ENCODE measurements at regions not wholly inside any gene's neighbourhood (a gene's known extent, or its start where the extent isn't known, plus 50 kb on each side); places are given as distances from the start of the nearest gene placed in this dataset.

DNA sequence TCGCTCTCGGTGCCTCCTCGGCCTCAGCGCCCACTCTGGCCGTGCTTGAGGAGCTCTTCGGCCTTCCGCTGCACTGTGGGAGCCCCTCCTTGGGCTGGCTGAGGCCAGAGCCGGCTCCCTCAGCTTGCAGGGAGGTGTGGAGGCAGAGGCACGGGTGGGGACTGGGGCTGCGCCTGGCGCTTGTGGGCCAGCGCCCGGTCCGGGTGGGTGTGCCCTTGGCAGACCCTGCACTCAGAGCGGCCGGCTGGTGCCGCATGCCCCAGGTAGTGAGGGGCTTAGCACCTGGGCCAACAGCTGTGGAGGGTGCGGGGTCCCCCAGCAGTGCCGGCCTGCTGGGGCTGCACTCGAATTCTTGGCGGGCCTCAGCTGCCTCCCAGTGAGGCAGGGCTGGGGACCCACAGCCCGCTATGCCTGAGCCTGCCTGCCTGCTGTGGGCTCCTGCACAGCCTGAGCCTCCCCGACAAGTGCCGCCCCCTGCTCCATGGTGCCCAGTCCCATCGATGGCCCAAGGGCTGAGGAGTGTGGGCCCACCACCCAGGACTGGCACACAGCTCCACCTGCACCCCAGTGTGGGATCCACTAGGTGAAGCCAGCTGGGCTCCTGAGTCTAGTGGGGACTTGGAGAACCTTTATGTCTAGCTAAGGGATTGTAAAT is 2085.2 kb upstream of the ACO1 start:
- H3K9me3 ChIP-seq (ENCODE audit: low read depth), result no peaks in the 10 kb centered on the region
- H3K36me3 Mint-ChIP-seq, result no peaks in the 10 kb centered on the region
- H3F3A ChIP-seq (ENCODE audit: low read depth), result no peaks in the 10 kb centered on the region
- H3K4me2 ChIP-seq, result no peak overlapping the region
- DNase-seq (ENCODE audit: low spot score), result no peak
- no peaks in the 10 kb centered on the region for H3K4me1 Mint-ChIP-seq
- peaks cover 2% of the 10 kb centered on the region for H3K9me3 Mint-ChIP-seq
- no peaks in the 10 kb centered on the region for H3K36me3 ChIP-seq
- H3K27me3 ChIP-seq, result no peaks in the 10 kb centered on the region
- H3K9ac ChIP-seq, result no peak overlapping the region
- no peak overlapping the region for H3K27ac Mint-ChIP-seq
- H2AFZ ChIP-seq (replicated peaks), result no peak overlapping the region
- H3K27ac ChIP-seq, result no peak overlapping the region
- TF ChIP-seq EZH2 (IDR thresholded peaks at IDR 0.05), result no peak
- TF ChIP-seq, protein P1, sequence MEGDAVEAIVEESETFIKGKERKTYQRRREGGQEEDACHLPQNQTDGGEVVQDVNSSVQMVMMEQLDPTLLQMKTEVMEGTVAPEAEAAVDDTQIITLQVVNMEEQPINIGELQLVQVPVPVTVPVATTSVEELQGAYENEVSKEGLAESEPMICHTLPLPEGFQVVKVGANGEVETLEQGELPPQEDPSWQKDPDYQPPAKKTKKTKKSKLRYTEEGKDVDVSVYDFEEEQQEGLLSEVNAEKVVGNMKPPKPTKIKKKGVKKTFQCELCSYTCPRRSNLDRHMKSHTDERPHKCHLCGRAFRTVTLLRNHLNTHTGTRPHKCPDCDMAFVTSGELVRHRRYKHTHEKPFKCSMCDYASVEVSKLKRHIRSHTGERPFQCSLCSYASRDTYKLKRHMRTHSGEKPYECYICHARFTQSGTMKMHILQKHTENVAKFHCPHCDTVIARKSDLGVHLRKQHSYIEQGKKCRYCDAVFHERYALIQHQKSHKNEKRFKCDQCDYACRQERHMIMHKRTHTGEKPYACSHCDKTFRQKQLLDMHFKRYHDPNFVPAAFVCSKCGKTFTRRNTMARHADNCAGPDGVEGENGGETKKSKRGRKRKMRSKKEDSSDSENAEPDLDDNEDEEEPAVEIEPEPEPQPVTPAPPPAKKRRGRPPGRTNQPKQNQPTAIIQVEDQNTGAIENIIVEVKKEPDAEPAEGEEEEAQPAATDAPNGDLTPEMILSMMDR (IDR thresholded peaks at IDR 0.05), result no peak
- H3K4me1 ChIP-seq, result no peaks in the 10 kb centered on the region
- no peak overlapping the region for H3K4me3 Mint-ChIP-seq
- no peak overlapping the region for H3K4me3 ChIP-seq
- H3K27me3 Mint-ChIP-seq (ENCODE audit: insufficient read depth, low read depth), result no peaks in the 10 kb centered on the region
- no peaks in the 10 kb centered on the region for H4K20me1 ChIP-seq (ENCODE audit: low read depth)
- no peaks in the 10 kb centered on the region for H3K79me2 ChIP-seq (ENCODE audit: low read depth)

DNA sequence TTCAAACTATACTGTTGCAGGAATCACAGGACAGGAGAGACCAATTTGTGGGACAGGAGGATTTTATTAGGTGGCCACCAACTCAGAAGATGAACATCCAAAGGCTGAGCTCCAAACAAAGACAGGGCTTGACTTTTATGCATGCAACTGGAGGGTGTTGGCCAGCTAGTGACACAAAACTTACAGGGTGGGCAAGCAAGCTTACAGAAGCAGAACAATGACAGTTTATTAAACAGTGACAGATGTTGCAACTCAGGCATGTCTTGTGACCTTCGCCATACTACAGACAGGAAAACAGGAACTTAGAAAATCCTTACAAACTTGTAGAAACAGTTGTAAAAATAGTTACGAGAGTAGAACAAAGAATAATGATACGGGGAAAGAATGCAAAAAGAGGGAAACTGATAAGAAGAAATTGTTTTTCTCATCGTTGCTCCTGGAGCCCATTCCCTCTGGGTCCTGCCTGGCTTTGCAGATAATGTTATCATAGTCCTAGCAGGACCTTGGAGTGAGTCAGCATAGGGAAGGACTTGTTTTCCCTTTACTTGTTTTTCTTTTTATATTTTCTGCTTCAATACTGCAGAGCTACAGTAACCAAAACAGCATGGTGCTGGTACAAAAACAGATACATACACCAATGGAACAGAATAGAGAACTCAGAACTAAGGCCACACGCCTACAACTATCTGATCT is 2083.0 kb upstream of the ACO1 start:
- H3K27ac Mint-ChIP-seq, result no peak overlapping the region
- no peaks in the 10 kb centered on the region for H3K79me2 ChIP-seq (ENCODE audit: low read depth)
- no peaks in the 10 kb centered on the region for H3K4me1 ChIP-seq
- no peak overlapping the region for H3K9ac ChIP-seq
- H3K9me3 Mint-ChIP-seq, result peaks cover 2% of the 10 kb centered on the region
- H3F3A ChIP-seq (ENCODE audit: low read depth), result no peaks in the 10 kb centered on the region
- H3K36me3 Mint-ChIP-seq, result no peaks in the 10 kb centered on the region
- DNase-seq (ENCODE audit: low spot score), result no peak
- H3K4me2 ChIP-seq, result no peak overlapping the region
- no peak overlapping the region for H3K4me3 Mint-ChIP-seq
- no peaks in the 10 kb centered on the region for H3K36me3 ChIP-seq
- H3K9me3 ChIP-seq (ENCODE audit: low read depth), result no peaks in the 10 kb centered on the region
- no peak overlapping the region for H3K4me3 ChIP-seq
- no peak for TF ChIP-seq EZH2phosphoT487 (IDR thresholded peaks at IDR 0.05)
- TF ChIP-seq, protein P1 (IDR thresholded peaks at IDR 0.05), result no peak
- no peak for TF ChIP-seq EZH2 (IDR thresholded peaks at IDR 0.05)
- H3K27ac ChIP-seq, result no peak overlapping the region
- no peaks in the 10 kb centered on the region for H3K4me1 Mint-ChIP-seq
- no peaks in the 10 kb centered on the region for H3K27me3 ChIP-seq
- no peaks in the 10 kb centered on the region for H4K20me1 ChIP-seq (ENCODE audit: low read depth)
- no peaks in the 10 kb centered on the region for H3K27me3 Mint-ChIP-seq (ENCODE audit: insufficient read depth, low read depth)
- H2AFZ ChIP-seq (replicated peaks), result no peak overlapping the region

- Mint-ChIP-seq H3K27me3 (ENCODE audit: insufficient read depth, low read depth) (no peaks in the 10 kb centered on the region), H3K4me1 (no peaks in the 10 kb centered on the region), H3K4me3 (no peak overlapping the region), H3K9me3 (no peaks in the 10 kb centered on the region), H3K27ac (no peak overlapping the region), H3K36me3 (no peaks in the 10 kb centered on the region)
- Histone ChIP-seq H3K27ac (no peak overlapping the region), H3K4me1 (no peaks in the 10 kb centered on the region), H3K9ac (no peak overlapping the region), H3K9me3 (ENCODE audit: low read depth) (no peaks in the 10 kb centered on the region), H2AFZ (replicated peaks) (no peak overlapping the region), H3K4me2 (no peak overlapping the region), H3K27me3 (no peaks in the 10 kb centered on the region), H4K20me1 (ENCODE audit: low read depth) (no peaks in the 10 kb centered on the region), H3K36me3 (no peaks in the 10 kb centered on the region), H3K4me3 (no peak overlapping the region), H3K79me2 (ENCODE audit: low read depth) (no peaks in the 10 kb centered on the region), H3F3A (ENCODE audit: low read depth) (no peaks in the 10 kb centered on the region)
- no peak for DNase-seq (ENCODE audit: low spot score)
- TF ChIP-seq EZH2 (IDR thresholded peaks at IDR 0.05) (no peak), EZH2phosphoT487 (IDR thresholded peaks at IDR 0.05) (no peak)
- TF ChIP-seq, protein P1 (IDR thresholded peaks at IDR 0.05), result no peak
Observed at GRCh38 chr9:30310711-30311110, 2073.7 kb upstream of the ACO1 start.

All from neural progenitor cell (in vitro differentiated cells).